K562 (cell line): ENCODE measurements at regions not wholly inside any gene's neighbourhood (a gene's known extent, or its start where the extent isn't known, plus 50 kb on each side); places are given as distances from the start of the nearest gene placed in this dataset.

Experiments
- CBX3 ChIP-seq, 2 experiments: IDR thresholded peaks; 1 replicate in 1 of 2; 2 replicates in 1 of 2; pipeline ENCODE4 v1.6.1; 2012; ENCODE audit warnings: inconsistent platforms in 2 of 2, low read length in 2 of 2, borderline replicate concordance in 1 of 2, control low read depth in 1 of 2
- CREM ChIP-seq: IDR thresholded peaks from 2 replicates; pipeline ENCODE4 v1.6.1; 2014; ENCODE audit warnings: antibody characterized with exemption, low read depth
- ELF2 ChIP-seq: fragments of 250-450 bp; sonication (Bioruptor Pico); IDR thresholded peaks from 2 replicates; pipeline ENCODE4 v1.5.0; 2021; ENCODE audit warnings: mild to moderate bottlenecking
- ELF4 ChIP-seq: fragments of 450-650 bp; formaldehyde crosslinking; IDR thresholded peaks from 2 replicates; pipeline ENCODE4 v1.4.0; 2022; ENCODE audit warnings: missing genetic modification characterization
- NR4A1 ChIP-seq, 2 experiments: fragments of 250-450 bp in 1 of 2; fragments of 450-650 bp in 1 of 2; sonication (Bioruptor Pico) in 1 of 2; IDR thresholded peaks; 2 replicates each; pipeline versions ENCODE4 v1.4.0 to v1.6.1; 2016 to 2020; ENCODE audit warnings: mild to moderate bottlenecking in 2 of 2, missing compliant biosample characterization in 1 of 2, missing genetic modification characterization in 1 of 2, moderate library complexity in 1 of 2
- POLR2A ChIP-seq: fragments of 450-650 bp; conservative IDR thresholded peaks from 2 replicates; pipeline ENCODE4 v1.6.1; 2016
- RCOR1 ChIP-seq, 2 experiments: IDR thresholded peaks; 2 replicates each; pipeline ENCODE4 v1.6.1; 2012; ENCODE audit warnings: low read depth in 2 of 2, low read length in 2 of 2, borderline replicate concordance in 1 of 2, improper control_type of control experiment in 1 of 2
- XRCC5 ChIP-seq: fragments of 200-400 bp; formaldehyde crosslinking; IDR thresholded peaks from 2 replicates; pipeline ENCODE4 v1.6.1; 2017; ENCODE audit warnings: low read depth, mild to moderate bottlenecking, low read length
- ZFX ChIP-seq: sonication (generic); formaldehyde crosslinking; IDR thresholded peaks from 2 replicates; pipeline ENCODE4 v1.8.0; 2022; ENCODE audit warnings: mild to moderate bottlenecking, missing genetic modification reagents, moderate library complexity
- ZNF408 ChIP-seq: fragments of 250-450 bp; sonication (Bioruptor Pico); IDR thresholded peaks from 2 replicates; pipeline ENCODE4 v1.4.0; 2020; ENCODE audit warnings: low read depth, mild to moderate bottlenecking, moderate library complexity
- TF ChIP-seq, protein P1 (sequence below): sonication (generic); formaldehyde crosslinking; IDR thresholded peaks from 2 replicates; pipeline ENCODE4 v1.5.0; 2020; ENCODE audit warnings: missing genetic modification reagents
- TF ChIP-seq, protein P2 (sequence below), 3 experiments: IDR thresholded peaks in 2 of 3; conservative IDR thresholded peaks in 1 of 3; 2 replicates each; pipeline ENCODE4 v1.5.1; 2011 to 2012; ENCODE audit warnings: low read length in 3 of 3, mild to moderate bottlenecking in 3 of 3, control low read depth in 2 of 3, improper control_type of control experiment in 1 of 3, inconsistent platforms in 1 of 3, low read depth in 1 of 3, mixed read lengths in 1 of 3, moderate library complexity in 1 of 3; ENCODE audit not compliant: insufficient read depth in 2 of 3
- TF ChIP-seq, protein P3 (sequence below): sonication (generic); formaldehyde crosslinking; IDR thresholded peaks from 2 replicates; pipeline ENCODE4 v1.4.0; 2020; ENCODE audit warnings: mild to moderate bottlenecking, missing genetic modification reagents

- no peak for TF ChIP-seq XRCC5
- TF ChIP-seq CREM: no peak
- no peak for TF ChIP-seq CBX3 (IDR thresholded peaks at IDR 0.05; ENCODE audit: borderline replicate concordance in 1 of 2, low read length in 2 of 2)
- TF ChIP-seq, protein P1, sequence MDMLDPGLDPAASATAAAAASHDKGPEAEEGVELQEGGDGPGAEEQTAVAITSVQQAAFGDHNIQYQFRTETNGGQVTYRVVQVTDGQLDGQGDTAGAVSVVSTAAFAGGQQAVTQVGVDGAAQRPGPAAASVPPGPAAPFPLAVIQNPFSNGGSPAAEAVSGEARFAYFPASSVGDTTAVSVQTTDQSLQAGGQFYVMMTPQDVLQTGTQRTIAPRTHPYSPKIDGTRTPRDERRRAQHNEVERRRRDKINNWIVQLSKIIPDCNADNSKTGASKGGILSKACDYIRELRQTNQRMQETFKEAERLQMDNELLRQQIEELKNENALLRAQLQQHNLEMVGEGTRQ (CRISPR knock-in tag): no peak
- TF ChIP-seq ZNF408: no peak
- no peak for TF ChIP-seq POLR2A
- TF ChIP-seq, protein P2, sequence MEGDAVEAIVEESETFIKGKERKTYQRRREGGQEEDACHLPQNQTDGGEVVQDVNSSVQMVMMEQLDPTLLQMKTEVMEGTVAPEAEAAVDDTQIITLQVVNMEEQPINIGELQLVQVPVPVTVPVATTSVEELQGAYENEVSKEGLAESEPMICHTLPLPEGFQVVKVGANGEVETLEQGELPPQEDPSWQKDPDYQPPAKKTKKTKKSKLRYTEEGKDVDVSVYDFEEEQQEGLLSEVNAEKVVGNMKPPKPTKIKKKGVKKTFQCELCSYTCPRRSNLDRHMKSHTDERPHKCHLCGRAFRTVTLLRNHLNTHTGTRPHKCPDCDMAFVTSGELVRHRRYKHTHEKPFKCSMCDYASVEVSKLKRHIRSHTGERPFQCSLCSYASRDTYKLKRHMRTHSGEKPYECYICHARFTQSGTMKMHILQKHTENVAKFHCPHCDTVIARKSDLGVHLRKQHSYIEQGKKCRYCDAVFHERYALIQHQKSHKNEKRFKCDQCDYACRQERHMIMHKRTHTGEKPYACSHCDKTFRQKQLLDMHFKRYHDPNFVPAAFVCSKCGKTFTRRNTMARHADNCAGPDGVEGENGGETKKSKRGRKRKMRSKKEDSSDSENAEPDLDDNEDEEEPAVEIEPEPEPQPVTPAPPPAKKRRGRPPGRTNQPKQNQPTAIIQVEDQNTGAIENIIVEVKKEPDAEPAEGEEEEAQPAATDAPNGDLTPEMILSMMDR (IDR thresholded peaks at IDR 0.05 in 2 of 3, conservative IDR thresholded peaks at IDR 0.05 in 1 of 3; ENCODE audit: insufficient read depth in 2 of 3, low read depth in 1 of 3, low read length in 3 of 3): no peak
- TF ChIP-seq ELF4: no peak
- no peak for TF ChIP-seq RCOR1 (IDR thresholded peaks at IDR 0.05; ENCODE audit: borderline replicate concordance in 1 of 2, low read depth in 2 of 2, low read length in 2 of 2)
- no peak for TF ChIP-seq NR4A1 (CRISPR knock-in tag; IDR thresholded peaks at IDR 0.05)
- TF ChIP-seq NR4A1 (tag; IDR thresholded peaks at IDR 0.05): no peak
- TF ChIP-seq ZFX: no peak
- TF ChIP-seq ELF2 (CRISPR knock-in tag): no peak
- TF ChIP-seq, protein P3, sequence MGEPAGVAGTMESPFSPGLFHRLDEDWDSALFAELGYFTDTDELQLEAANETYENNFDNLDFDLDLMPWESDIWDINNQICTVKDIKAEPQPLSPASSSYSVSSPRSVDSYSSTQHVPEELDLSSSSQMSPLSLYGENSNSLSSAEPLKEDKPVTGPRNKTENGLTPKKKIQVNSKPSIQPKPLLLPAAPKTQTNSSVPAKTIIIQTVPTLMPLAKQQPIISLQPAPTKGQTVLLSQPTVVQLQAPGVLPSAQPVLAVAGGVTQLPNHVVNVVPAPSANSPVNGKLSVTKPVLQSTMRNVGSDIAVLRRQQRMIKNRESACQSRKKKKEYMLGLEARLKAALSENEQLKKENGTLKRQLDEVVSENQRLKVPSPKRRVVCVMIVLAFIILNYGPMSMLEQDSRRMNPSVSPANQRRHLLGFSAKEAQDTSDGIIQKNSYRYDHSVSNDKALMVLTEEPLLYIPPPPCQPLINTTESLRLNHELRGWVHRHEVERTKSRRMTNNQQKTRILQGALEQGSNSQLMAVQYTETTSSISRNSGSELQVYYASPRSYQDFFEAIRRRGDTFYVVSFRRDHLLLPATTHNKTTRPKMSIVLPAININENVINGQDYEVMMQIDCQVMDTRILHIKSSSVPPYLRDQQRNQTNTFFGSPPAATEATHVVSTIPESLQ (CRISPR knock-in tag): no peak
These were observed 115.9 kb upstream of the EPHA3 start for GRCh38 chr3:88991496-88991895.
